TTC549 (cell line): ENCODE measurements at regions not wholly inside any gene's neighbourhood (a gene's known extent, or its start where the extent isn't known, plus 50 kb on each side); places are given as distances from the start of the nearest gene placed in this dataset.

ENCODE experiments used
- FAIRE-seq: peaks from 2 replicates; lab custom pipeline; 2012; peaks lifted over from hg19 to GRCh38; lab: Jason Lieb, UNC

DNA sequence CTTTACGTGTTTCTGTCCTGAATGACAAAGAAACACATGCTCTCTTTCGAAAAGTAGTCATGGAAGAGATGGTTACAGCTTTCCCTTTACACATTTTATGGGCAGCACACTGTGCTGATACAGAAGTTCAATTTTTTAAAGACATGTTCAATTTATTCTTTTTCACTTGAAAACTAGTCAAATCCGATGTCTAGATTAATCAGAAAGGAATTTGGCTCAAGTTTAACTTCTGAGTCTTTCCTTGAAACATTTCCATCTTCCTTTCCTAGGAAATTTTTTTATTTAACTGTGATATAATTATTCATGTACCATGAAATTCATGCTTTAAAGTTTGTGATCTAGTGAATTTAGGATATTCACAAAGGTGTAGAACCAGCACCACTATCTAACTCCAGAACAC is 360.1 kb downstream of the TNS3 start:
- no peak for FAIRE-seq

DNA sequence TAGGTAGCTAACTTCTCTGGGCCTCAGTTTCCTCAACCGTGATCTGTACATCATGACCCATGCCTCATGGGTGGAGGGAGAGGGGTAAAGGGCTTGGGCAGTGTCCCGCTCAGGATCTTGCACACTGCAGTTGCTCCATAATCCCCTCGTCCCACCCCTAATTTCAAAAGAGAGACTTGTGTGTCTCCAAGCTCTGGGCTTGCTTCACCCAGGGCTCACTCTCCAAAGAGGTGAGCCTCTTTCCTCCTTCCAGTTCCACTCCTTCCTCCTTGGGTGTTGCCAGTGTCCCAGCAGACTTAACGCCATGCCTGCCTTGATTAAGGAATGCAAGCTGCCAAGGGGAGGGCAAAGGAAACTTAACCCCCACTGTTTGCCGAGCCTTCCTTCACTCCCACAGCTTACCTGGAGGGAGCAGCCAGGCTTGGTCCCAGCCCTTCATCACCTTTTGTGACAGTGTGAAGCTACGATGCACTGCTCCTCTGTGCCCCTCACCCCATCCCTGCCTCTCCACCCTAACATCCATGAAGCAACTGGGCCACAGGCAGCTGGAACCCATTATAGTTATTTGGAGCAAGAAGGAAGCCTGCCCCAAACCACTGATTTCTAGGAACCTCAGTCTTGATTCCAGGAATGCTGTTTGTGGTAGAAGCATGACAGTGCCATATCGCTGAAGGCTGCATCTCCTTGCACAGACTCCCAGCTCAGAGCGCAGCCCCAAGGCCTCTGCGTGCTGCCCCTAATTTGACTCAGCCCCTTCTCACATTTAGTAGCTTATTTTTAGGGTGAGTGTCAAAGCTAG is 363.3 kb downstream of the TNS3 start:
- FAIRE-seq = no peak

DNA sequence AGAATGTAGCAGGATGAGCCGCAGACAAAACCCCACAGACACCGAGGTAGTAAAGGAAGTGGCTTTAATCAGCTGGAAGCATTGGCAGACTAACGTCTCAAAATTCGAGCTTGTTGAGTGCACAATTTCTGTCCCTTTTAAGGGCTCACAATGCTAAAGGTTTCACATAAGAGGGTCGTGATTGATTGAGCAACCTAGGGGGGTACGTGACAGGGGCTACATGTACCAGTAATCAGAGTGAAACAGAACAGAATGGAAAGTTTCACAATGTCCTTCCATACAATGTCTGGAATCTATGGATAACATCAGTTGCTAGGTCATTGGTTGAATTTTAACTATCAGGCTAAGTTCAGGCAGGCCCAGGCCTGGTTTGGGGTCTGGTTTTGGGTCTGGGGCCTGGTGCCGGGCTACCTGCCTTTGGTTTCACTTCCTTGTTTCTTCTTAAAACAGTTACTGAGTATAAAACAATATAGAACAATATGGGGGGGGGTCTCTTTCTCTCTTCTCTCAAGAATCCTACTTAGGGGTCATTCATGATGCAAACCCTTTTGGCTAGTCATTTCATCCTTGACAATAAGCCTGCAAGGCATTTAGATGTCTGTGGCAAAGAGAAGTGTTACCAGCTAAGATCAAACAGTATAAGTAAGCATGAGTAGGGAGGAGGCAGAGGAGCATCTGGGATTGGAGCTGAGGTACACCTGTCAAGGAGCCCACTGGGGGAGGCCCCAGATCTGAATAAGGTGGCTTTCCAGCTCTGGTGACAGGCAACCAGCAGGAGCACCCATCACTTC is 364.1 kb downstream of the TNS3 start:
- FAIRE-seq = no peak

DNA sequence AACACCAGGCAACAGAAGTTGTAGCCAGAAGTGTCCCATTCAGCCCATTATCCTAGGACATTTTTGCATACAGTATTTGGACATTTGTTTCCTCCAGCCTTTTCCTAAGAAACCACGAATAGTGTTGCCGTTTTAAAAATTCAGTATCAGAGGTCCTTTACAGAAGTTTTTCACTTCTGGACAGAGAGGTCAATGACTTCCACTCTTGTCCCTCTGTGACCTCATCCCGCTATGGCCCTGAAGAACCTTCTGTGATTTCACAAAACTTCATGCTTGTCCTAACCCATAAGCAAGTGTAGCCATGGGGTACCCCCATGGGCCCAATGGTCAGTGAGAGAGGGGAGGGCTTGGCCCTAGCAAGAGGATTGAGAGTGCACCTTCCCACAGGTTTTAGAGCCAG is 364.8 kb downstream of the TNS3 start:
- no peak for FAIRE-seq

DNA sequence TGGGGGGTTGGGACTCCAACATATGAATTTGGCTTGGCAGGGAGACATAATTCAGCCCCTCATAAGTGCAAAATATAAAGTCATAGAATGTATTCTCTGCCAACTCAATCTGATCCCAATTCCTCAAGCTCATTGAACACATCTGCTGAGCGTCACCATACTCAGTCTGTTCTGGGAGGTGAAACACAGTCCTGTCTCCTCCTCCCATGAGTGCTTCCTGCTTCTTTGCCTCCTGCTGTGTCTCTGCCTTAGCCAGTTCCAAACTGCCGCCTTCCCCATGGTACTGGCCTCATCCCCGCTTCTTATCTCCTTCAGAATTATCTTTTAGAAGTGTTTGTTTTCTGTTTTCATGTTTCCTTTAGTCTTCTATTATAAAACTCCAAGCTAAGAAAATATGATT is 365.5 kb downstream of the TNS3 start:
- FAIRE-seq = no peak

DNA sequence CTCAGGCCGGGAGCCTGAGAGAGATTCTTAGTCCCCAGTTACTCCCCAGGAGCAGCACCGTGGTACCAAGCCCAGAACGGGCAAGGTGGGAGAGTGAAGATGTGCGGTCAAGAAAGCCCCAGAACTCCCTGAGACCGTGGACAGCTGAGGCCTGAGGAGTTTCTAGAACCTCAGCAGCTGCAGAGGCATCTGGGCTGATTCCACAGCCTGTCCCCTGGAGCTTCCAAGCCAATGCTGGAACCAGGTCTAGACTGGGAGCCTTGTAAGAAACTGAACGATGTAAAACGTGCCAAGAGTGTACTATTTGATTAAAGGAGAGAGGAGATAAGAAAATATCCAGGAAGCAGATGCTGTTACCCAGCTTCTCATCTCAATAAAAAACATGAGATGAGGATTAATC is 366.3 kb downstream of the TNS3 start:
- no peak for FAIRE-seq

DNA sequence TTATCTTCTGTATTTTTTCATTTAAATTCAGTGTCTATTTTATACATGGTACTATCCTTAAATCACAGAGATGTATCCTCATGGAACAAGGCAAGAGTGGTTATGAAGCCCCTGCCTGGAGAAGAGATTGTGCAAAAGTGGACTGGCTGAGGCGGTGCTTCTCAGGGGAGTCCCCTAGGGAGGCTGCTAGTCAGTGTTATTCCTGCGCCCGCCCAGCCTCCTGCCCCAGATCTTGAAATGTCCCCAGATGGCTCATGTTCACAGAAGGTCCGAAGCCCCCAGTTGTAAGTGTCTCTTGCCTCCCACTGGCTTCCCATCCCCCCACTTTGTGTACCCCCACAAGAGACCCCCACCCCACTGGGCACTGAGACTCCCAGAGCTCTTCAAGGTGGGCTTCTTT is 366.9 kb downstream of the TNS3 start:
- FAIRE-seq = no peak

DNA sequence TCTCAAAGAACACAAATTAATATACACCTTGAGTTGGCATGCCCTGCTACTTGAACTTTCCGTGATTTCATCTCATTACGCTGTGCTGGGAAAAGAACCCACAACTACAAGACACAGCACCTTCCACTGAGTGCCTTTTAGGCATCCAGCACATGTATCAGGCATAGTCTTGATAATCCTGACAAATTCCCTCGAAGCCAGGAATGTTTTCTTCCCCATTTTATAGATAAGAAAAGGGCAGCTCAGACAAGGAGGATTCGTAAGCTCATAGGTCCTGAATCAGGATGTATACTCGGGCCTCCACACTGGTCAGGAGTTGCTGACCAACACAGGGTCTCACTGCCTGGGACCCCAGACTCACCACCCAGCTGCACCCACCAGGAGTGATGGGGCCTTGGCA is 368.6 kb downstream of the TNS3 start:
- FAIRE-seq = no peak

DNA sequence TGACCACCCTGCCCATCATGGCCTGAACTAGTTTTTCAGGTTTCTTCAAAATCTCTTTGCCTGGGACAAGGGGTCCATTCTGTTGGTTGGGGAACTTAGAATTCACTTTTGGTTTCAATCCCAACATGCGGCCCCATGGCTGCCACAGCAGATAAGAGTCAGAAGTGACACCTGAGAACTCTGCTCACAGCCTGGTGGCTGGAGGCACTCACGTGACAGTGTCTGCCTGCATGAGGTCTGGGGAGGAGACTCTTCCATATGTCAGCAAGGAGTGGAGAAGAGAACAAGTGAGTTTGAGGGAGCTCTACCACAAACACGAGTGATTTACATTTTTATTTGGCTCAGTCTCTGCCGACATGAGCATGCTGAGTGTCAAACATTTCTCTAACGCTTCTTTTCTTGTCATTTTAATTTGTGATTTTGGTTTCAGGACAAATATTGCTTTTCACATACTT is 370.4 kb downstream of the TNS3 start:
- no peak for FAIRE-seq

DNA sequence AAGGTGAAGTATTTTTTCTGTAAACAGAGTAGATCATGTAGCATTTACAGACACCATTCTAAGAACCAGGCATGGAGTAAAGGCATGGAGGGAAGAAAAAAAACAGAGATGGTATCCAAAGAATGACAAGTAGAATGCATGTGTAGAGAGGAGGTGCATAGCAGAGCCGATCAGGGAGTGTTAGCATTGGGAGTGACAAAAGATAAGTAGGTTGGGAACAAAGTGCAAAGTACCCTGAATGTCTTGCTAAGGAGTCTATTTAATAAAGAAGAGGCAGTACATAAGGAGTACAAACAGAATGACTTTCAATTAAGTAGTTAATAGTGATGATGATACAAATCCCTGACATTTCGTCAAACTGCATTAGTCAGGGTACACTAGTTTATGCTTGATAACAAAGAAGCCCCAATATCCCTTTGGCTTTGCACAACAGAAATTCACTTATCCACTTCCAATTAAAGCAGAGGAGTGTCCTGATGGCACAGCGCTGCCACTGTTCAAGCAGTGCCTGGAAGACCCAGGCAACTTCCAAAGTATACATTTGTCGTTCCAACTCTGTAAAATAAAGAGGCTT is 371.5 kb downstream of the TNS3 start:
- FAIRE-seq = no peak

DNA sequence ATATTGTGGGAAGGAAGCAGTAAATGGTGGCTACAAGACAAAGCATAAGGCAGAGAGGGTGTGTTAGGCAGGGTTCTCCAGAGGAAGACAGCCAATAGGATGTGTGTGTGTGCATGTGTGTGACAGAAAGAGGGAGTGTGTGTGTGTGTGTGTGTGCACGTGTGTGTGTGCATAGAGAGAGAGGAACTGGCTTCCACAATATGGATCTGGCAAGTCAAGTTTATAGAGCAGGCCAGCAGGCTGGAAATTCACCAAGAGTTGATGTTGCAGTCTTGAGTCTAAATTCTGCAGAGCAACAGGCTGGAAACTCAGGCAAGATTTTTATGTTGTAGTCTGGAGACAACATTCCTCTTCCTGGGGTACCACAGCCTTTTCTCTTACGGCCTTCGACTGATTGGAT is 374.0 kb downstream of the TNS3 start:
- no peak for FAIRE-seq

DNA sequence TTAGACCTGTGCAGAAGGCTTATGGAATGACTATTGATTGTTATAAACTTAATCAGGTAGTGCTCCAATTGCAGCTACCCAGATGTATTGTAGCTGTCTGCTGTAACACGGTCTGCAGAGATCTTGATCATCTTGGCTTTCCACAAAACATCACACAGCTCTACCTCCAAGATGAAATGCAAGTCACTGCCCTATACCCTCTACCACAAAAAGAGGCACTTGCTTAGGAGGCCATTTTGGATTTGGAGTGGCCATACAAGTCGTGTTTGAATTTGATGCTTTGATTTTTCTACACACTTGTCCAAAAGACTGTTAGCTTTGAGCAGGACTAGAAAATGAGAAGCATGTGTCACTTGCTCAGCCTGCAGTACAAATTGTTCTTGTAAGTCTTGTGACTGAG is 377.2 kb downstream of the TNS3 start:
- no peak for FAIRE-seq

DNA sequence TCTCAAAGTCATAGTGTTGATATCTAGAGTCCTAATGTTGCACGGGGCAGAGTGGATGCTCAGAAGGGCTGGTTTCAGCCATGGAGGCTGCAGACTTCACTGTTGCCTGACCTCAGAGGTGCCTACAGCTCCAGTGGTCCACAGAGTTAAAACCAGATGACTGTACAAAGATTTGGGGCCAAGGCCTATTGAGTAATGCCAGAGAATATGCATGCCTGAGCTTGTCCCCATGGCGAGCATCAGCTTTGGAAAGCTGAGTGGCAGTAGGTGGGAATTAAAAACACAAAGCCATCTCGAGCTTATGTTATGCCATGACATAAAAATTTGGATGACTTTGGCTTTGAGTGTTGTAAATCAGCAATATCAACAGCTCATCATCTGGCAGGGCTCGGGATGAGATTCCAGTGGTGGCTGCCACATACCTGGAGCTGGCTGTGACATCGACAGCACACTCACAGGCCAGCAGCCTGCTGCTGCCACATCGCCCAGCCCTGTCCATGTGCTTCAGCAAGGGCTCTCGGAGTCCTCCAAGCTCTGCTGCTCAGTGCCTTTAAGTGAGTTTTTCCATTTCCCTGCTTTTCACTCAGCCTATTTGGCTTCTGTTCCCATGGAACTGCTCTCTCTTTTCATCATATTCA is 379.6 kb downstream of the TNS3 start:
- FAIRE-seq = no peak

DNA sequence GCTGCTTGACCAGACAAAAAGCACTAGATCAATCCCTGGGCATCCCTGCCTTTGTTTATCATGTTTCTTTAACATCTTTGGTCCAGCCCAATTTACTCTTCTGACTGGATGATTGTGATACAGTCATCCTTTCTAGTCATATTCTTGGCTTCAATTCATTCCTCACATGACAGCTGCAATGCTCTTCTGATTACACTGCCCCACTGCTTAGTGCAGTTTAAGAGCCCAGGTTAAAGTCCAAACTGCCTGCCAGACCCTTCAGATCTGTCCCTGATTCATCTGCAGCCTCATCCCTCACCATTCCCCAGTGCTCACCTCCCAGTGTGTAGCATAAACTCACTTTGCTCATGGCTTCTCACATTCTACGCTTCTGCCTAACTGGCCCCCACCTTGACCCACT is 383.8 kb downstream of the TNS3 start:
- FAIRE-seq = no peak

DNA sequence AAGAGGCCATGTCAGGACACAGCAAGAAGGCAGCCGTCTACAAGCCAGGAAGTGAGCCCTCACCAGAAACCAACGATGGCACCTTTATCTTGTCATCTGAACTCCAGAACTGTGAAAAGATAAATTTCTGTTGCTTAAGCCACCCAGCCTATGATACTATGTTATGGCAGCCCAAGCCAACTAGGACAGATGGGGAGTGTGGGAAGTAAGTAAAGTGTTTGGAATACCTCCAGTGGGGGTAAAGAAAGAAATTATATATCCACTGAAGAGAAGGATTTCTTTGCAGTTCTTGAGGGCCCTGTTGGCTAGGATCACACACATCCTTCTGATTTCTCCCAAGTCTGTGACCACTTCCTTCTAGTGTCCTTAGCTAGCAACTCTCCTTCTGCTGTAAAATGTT is 384.4 kb downstream of the TNS3 start:
- FAIRE-seq = no peak

DNA sequence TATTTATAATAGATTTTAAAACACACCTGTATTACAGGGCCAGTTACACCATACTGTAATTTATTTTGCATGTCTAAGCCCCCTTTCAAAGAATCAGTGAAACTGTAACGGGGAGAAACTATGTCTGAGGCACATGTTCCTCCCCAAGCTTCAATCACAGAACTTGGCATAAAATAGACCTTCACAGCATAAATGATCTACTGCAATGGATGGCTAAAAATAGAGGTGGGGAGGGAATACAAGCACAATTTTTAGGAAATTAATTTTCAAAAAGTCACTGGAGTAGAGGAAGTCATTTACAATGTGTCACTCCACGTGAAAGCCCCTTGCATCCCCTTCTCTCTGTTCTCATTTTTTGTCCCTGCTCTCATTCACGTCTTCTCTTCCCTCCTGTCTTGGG is 385.2 kb downstream of the TNS3 start:
- FAIRE-seq = no peak

DNA sequence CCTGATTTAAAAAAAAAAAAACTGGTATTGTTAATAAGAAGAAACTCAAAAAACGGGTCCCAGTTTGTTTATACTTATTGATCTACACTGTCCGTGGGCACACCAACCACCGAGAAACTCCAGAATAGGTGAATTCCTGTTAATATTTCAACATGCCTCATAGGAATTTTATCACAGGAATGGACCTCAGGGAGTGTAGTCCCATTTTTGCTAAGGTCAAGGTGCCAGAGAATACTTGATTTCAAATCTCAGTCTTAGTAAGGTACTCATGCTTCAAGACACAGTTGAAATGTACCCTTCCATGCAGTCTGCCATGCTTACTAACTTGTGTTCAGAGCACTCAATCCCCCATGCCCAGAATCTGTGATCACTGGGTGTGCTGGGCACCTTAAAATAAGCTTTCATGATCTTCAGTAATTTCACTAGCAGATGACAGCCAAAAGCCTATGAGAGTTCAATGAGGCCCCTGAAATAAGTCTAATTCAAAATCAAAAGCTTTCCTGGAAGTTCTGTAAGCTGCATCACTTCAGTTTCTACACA is 385.7 kb downstream of the TNS3 start:
- no peak for FAIRE-seq

DNA sequence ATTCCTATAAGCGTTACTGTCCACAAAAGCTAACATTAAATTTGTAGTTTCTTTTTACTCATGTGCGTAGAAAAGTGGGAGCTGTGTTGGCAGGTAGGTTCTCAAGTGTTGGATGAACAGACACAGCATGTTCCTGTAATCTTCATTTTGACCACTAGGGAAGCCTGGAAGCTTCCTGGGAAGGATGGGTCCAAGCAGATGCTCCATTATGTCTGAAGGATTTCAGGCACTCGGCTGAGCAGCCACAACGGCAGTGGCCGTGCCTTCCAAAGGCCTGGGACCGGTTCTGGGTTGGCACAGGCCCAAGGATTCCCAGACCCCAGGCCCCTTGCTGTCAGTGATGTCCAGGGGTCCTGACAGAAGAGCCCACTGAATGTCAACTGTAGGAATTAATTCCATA is 386.3 kb downstream of the TNS3 start:
- FAIRE-seq = no peak

DNA sequence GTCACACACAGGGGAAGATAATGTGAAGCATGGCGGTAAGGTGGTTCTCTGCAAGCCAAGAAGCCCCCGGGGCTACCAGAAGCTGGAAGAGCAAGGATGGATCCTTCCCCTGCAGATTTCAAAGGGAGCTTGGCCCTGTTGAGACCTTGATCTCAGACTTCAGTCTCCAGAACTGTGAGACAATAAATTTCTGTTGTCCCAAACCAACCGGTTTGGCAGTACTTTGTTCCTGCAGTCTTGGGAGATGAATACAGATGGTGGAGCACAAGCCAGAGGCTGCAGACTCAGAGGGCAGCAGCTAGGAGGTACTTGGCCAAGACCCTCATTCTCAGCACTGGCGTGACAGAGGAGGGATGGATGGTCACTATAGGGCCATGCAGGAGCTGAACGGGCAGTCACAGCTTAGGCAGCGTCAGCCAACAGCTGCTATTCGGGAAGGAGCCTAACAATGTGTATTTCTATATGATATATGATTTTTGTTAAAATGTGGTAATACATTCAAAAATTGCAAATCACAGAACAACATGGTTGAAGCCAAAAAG is 387.3 kb downstream of the TNS3 start:
- FAIRE-seq = no peak

DNA sequence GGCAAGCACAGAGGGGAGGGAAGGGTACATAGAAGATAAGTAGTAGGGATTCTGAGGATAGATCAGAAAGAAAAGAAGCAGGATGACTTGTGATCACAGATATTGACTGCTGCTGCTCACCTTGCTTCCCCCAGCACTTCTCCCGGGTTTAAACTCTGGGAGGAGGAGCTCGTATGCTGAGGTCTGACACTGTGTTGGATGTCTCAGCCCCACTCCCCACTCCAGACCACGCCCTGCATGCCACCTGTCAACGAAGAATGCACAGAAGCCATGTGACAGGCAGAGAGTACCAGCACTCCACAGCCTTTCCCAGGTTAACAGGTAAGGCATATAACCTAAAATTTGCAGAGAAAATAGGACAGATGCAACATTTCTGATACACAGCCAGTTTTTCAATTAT is 388.9 kb downstream of the TNS3 start:
- no peak for FAIRE-seq

DNA sequence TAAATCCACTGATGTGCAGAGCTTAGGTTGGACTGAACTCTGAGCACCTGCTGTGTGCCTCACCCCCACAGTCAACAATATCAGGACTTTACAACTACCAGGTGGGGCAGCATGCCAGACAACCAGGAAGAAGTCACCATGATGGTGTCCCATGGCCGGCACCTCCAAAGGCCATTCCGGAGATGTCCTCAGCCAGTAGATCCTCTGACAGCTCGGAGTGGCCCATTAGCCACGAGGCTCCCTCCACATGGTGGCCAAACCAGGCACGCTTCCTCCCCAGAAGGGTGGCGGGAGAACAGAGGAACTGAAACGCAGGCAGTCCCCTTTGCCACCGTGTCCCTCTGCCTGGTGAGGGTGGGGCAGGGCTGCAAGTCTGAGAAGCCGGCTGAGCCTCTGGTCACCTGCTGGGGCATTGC is 390.0 kb downstream of the TNS3 start:
- no peak for FAIRE-seq

DNA sequence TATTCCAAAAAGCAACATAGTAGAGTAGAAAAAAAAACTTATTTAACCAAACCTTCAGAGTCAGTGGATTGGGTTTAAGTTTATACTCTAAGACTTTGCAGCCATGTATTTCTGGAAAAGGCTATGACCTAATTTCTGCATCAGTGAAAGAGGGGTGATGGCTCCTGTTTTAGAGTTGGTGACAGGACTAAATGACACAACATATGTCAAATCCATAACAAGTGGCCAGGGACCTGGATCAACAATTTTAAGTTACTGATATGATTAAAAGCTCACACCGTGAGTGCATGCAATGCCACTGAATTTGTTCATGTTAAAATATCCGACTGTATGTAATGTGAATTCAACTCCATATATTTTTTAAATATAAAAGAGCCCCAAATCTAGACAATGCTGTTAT is 390.6 kb downstream of the TNS3 start:
- no peak for FAIRE-seq
